NCI-H748 (cell line): ENCODE measurements at regions not wholly inside any gene's neighbourhood (a gene's known extent, or its start where the extent isn't known, plus 50 kb on each side); places are given as distances from the start of the nearest gene placed in this dataset.

Experiments used
- DNase-seq: peaks from one replicate; lab custom pipeline; 2025; ENCODE audit not compliant: unreplicated experiment; lab: John Stamatoyannopoulos, UW

DNA sequence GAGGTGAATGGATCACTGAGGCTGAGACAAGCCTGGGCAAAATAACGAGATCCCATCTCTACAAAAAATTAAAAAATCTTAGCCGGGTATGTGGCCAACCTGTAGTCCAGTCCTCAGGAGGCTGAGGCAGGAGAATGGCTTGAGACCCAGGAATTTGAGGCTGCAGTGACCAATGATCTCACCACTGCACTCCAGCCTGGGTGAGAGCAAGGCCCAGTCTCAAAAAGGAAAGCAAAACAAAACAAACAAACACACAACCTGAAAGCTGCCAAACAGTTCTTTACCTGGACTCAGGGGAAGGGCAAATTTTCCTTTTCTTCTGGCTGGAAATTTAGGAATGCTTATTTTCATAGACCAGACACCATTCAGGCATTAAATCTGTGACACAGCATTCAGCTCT lies 163.1 kb upstream of the FAT1 start:
- DNase-seq: no peak

DNA sequence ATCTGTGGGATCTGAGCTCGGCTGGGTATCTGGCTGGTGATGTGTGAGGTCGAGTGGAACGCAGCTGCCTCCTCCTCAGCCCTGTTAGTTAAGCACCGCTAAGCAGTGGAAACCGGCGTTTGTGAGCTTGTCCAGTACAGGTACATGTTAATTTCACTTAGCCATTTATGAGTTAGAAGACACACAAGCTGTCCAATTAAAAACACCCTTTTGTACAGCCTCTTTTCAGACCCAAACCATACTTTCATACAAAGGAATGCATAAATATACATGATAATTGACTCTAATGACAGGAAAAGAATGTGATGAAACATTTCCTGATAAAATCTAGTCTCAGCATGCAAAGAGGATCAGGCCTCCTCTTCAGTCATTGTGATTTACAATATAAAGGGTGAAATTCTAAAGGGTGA lies 163.6 kb upstream of the FAT1 start:
- no peak for DNase-seq

DNA sequence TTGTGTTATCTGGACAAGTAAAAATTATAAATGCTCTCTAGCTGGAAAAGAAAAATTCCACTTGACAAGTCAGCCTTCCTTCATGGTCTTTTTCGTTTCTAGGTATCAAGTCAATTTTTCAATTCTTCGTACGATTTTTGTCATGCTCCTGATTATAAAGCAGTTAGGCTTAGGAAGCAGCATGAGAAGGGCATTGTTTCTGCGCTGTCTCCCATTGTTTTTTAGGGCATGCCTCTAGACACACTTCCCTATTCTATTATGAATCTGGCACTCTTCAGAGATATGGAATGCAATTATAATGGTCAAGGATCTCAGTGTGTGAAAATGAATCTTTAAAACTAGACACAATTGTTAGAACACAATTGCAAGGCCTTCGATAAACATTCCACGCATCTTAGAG lies 164.1 kb upstream of the FAT1 start:
- DNase-seq: no peak

DNA sequence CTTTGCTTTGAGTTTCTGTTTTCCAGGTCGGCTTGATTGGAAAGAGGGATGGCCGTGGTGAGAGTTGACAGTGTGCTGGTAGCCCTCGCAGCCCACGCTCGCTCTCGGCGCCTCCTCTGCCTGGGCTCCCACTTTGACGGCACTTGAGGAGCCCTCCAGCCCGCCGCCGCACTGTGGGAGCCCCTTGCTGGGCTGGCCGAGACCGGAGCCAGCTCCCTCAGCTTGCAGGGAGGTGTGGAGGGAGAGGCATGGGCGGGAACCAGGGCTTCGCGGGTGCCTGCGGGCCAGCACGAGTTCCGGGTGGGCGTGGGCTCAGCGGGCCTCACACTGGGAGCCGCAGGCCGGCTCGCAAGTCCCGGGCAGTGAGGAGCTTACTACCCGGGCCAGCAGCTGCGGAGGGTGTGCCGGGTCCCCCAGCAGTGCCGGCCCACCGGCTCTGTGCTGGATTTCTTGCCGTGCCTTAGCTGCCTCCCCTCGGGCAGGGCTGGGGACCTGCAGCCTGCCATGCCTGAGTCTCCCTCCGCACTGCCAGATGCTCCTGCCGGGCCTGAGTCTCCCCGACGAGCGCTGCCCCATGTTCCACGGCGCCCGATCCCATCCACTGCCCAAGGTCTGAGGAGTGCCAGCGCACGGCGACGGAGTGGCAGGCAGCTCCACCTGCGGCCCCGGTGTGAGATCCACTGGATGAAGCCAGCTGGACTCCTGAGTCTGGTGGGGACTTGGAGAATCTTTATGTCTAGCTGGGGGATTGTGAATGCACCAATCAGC lies 166.4 kb upstream of the FAT1 start:
- DNase-seq: no peak

DNA sequence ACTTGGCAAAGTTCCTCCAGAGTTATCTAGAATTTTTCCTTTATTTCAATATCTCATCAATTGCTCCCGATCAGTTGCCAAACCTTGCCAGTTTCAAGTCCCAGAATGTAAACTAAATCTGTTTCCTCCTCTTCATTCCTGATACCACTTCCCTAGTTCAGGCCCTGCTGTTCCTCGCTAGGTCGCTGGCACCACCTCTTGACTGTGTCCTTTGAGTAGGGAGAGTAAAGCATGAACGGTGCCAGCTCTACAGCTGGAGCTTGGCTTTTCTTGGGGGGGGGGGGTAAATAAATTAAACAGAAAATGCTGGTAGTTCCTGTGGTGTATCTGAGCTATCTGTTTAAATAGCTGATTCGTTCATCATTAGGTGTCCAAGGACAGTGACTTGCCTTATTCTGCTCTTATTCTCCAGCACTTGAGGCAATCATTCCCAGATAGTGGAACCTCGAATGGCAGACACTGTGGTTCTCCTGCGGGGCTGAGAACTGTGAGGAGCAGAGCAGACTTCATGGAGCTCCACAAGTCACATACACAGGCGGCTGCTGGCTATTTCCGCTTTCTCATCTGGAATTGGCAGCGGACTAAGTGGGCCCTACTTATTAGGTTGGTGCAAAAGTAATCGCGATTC lies 168.3 kb upstream of the FAT1 start:
- no peak for DNase-seq

DNA sequence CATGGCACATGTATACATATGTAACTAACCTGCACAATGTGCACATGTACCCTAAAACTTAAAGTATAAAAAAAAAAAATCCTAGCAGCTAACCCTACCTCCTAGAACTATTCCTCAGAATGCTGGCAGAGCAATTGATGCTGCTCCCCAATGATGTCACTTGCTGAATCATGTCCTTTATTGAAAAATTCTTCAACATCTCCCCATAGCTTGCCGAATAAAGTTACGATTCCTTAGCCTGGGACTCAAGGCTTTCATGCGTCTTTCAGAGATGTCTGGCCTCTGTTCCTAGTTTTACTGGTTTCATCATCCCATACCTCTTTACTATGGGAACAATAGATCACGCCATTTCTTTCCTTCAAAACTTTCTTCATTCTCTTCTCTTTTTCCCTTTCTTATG lies 174.7 kb upstream of the FAT1 start:
- DNase-seq: no peak

DNA sequence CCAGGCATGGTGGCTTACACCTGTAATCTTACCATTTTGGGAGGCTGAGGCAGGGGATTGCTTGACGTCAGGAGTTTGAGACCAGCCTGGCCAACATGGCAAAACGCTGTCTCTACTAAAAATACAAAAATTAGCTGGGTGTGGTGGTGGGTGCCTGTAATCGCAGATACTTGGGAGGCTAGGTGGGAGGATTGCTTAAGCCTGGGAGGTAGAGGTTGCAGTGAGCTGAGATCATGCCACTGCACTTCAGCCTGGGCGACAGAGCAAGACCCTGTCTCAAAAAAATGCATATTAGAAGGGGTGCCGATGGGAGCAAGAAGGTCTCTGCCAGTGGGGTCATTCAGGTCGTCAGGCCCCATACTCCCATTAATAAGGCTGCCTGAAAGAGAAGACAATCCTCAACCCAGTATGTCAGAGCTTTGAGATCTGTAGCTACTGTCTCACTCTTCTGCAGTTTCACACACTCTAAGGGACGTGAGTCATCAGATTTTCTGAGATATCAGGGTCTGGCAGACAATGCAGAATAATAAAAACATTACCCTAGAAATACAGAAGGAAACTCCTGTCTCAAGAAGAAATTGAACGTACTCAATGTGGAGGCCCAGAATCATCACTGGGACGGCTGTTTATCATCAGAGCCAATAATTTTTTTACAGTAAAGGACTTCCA lies 176.7 kb upstream of the FAT1 start:
- no peak for DNase-seq

DNA sequence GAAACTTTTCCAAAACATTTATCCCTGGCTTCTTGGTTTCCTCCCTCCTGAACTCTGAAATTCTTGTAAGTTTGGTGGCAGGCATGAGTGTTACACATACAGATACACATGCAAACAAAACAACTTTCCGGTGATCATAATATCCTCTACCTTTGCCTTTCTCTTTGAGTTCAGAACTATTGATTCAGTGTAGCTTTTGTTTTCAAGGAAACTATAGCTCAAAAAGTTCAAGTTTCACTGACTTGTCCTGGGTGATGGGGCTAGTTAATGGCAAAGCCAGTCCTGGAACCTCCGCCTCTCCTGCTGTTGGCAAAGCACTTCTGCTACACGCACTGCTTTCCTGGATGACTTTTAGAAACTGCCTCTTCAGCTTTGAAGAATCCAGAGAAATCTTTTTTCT lies 177.3 kb upstream of the FAT1 start:
- DNase-seq: no peak

DNA sequence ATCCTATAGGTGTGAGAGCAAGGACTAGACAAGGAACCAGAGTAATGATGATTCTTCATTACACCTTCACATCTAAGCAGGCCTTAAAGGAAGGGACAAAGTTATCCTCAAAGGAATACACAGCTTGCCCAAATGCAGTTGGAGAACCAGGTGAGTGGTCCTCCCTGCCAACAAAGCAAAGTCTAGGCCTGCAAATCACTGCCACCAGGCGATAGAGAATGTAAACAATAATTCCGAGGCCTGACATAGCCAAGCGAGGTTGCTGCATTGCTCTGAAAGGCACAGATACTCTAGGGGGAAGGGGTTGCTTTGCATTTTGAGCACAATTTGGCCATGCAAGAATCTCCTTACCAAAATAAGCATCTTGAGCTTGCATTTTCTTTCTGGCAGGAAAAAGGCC lies 178.2 kb upstream of the FAT1 start:
- DNase-seq: no peak

DNA sequence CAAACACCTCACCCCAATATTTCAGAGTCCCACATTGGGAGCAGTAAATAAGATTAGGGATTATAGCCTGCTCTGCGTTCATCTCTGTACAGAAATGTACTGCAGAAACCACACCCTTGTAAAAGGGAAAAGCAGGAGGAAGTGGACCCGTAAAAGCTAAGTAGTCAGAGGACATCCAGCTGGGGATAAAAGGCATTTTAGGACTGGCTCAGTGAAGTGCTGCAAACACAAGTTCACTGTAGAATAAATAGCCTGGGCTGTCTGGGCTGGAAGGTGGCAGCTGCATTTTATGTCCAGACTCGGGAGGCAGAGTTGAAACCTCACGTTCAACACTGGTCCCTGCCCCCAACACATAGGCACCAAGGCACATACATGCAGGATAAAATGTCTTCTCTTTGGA lies 178.7 kb upstream of the FAT1 start:
- no peak for DNase-seq

DNA sequence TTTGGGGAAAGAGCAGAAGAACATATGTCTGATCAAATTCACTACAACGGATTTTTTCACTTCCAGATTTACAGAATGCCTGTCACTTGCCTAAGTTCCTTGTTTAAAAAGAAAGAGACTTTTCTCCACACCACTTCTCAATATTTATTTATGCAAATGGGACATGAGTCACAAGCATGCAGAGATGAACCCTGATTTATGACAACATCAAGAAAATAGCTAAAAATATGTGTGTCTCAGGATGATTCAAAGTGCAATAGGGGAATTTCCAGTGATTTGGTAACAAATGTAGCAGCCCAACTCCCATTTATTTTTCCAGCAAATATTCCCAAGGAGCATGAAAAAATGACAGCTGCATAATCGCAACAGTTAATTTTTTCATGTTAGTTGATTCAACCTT lies 180.4 kb upstream of the FAT1 start:
- DNase-seq: no peak

DNA sequence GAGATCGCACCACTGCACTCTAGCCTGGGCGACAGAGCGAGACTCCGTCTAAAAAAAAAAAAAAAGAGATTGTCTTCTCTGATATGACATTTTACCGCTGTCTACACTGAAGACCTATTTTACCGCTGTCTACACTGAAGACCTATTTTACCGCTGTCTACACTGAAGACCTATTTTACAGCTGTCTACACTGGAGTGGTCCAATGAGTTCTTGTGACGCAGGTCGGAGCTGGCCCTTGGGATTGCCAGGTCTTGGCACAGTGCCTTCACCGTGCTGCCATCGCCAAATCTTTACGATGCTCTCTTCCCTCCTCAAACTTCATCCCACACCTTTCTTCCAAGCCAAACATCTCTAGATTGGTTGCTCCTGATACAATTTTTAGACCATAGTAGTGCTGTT lies 183.1 kb upstream of the FAT1 start:
- no peak for DNase-seq

DNA sequence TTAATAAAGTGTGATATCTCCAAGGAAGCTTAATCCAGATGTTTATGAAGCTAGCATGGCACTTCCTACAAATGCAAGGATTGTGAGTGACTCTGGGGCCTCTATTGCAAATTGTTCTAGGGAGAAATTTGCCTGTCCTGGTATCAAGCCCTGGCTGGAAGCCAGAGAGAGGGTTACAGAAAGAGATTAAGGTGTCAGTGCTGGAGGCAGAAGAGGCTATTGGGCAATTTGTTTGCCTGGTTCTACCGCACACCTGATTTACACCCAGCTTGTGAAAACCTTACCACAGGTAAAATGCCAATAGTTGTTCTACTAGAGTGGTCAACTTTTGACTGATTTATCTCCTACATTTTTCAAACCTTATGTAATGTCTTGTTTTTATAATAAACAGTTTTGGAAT lies 186.7 kb upstream of the FAT1 start:
- DNase-seq: no peak

DNA sequence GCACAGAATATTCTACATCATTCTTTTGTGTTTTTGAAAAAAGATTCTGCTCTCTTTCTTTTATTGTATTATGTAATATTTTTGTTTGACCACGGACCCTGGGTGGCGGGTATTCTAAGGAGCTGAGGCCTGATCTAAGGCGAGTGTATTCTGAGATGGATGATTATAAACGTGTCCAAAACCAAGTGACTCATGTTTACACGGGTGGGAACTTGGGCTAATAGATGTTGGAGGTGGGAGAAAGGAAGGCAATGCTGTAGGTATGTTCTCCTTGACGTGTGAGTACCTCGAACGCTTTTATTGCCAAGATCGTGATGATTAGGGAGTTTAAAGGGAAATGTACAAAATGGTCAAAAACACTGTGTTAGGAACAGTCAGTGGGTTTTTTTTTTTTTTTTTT lies 188.9 kb upstream of the FAT1 start:
- DNase-seq: no peak

DNA sequence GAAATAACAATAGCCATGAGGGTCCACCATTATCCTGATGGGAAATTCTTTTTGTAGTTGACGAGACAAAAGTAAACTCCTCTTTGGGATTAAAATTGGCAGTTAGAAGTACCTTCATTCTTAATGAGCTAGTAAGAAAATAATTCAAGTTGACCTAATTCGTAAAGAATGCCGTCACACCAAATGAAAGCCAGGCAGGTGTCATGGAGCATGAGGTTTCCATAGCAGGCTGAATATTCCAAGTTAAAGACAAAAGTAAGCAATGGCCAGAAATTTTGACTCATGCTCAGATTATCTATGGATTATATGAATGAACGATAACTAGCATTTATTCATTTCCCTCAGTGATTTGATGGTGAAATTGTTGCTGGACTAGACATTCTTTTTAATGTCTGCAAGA lies 192.2 kb upstream of the FAT1 start:
- DNase-seq: no peak

DNA sequence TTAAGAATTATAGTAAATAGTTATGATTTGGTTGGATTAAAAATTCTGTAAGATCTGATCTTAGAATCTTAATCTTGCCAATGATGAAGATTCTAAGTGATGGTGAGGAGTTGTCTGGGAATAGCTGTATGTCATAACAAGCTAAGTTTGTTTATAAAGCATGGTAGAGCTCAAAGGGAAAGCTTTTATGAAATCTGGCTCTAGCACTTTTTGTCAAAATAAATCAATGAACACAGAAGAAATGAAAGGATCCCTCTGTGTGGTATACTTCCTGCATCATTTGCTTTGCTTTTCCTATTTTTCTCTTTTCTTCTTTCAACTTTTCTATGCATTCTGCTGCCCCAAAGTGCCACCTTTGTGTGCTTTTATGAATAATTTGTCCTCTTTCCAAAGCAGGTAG lies 193.5 kb upstream of the FAT1 start:
- DNase-seq: no peak

DNA sequence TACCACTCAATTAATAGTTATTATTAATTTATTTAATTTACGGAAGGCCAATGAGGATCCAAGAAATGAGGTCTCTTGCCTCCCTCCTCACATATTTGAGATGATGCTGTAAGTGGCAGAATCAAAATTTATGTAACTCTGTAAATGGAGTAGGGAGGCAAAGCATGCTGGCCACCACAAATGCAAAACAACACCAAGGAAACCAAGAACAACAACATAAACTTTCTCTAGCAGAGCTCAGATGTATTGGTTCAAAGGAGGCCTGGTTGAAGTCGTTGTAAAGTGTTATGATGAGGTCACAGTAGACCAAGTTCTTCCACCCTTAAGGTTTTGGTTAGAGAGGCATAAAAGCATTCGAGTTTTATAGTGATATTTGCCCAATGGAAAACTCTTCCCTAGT lies 194.8 kb upstream of the FAT1 start:
- no peak for DNase-seq

DNA sequence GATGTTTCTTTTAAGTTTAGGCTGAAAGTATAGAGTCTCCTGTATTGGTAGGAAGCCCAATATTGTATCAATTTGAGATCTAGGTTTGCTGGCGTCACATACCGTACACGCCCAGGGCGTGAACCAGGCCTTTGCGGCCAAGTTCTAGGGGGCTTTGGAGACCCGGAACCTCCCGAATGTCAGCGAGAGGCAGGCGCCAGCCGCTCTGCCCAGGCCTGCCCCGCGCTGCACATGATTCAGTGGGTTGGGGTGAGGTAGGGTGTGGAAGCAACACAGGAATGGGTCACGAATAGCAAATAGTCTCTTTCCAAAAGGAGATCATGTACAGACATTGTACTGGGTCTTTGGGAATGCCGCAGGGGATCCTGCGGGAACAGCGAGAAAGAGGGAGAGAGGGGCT lies 195.7 kb upstream of the FAT1 start:
- no peak for DNase-seq

DNA sequence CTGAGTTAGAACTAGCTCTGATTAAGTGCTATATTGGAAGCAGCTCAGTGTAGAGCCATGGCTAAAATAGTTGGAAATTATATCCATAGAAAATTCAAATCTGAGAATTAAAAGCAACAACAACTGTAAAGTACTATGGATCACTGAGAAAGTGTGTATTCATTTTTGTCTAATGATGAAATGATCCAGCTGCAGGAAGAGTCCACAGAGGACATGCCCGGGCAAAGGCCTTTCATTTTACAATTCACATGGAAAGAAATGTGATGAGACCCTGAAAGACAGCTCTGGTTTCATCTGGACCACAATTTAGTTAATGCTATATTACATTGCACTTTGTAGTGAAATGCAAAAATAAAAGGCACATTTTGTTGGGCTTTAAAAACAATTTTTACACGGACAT lies 196.8 kb upstream of the FAT1 start:
- peak; percentile 35 for DNase-seq

DNA sequence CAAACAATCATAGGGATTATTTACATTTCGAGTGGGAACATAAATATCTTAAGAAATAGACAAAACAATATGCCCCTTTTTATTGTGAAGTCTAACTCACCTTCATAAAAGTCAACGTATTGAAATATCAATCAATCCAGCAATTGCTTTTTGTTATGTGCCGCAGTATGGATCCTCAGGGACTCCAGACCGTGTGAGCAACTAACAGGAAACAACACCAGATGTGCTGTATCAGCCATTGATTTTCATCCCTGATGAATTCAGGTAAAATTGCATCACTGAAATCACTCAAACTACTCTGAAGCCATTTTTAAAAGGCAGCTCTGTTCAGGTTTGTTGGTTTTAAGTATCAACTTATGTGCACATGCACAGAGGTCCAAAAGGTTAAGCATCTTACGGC lies 197.3 kb upstream of the FAT1 start:
- DNase-seq: peak; percentile 30

DNA sequence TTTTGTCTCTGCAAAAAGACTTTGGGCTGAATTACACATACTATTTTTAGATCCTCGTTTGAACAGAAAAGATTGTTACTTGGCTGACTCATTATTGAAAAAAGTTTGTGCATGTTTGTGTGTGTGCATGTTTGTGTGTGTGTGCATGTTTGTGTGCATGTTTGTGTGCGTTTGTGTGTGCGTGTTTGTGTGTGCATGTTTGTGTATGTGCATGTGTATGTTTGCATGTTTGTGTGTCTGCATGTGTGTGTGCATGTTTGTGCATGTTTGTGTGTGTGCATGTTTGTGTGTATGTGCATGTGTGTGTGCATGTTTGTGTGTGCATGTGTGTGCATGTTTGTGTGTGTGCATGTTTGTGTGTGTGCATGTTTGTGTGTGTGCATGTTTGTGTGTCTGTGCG lies 201.1 kb upstream of the FAT1 start:
- DNase-seq: no peak

DNA sequence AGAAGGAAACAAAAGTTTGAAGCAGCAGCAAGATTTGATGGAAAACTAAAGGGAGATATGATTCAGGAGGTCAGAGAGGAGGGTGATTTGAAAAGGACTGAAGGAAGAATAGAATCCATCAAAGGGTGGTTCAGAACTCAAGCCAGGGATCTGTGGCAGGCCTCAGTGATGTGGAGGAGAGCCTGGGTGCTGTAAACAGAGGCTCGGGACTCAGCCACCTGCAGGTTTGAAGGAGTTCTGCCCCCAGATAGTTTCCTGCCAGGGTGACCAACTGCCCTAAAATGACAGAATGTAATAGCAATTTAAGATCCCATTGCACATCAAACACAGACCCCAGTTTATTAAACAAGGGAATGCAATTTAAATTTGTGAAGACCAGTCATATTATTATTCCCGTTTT lies 204.0 kb upstream of the FAT1 start:
- no peak for DNase-seq

DNA sequence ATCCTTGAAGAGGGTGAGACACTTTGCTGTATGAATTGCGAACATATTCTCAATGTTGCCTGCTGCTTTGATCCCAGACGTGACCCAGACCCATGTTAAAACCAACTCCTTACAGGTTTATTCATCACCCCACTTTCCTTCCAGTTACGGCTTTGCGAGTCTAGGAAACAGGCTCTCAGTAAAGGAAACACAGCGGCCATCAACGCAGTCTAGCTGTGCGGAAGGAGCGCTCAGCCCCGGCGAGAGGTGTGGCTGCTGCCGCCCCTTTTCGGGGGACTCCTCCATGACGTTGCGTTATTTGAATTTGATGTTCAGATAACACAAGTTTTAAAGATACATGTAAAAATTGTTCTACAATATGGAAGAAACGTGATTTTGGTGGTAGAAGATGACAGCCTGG lies 206.4 kb upstream of the FAT1 start:
- no peak for DNase-seq
